Lower leg skin (tissue), 3 donors: ENCODE measurements at regions not wholly inside any gene's neighbourhood (a gene's known extent, or its start where the extent isn't known, plus 50 kb on each side); places are given as distances from the start of the nearest gene placed in this dataset.

ENCODE experiments used
- CTCF ChIP-seq, 3 donors: fragments of 450-650 bp; IDR thresholded peaks; one replicate each; pipeline ENCODE4 v1.5.1; 2016; ENCODE audit warnings: antibody characterized with exemption in 3 of 3, mild to moderate bottlenecking in 3 of 3, moderate library complexity in 2 of 3
- POLR2A ChIP-seq, 2 donors: fragments of 450-650 bp; IDR thresholded peaks; one replicate each; pipeline ENCODE4 v1.6.1; 2016 to 2017; ENCODE audit warnings: antibody characterized with exemption in 2 of 2, mild to moderate bottlenecking in 1 of 2, moderate library complexity in 1 of 2

GRCh38 chr3:164332831-164333802, 745.2 kb downstream of the SI start:
- TF ChIP-seq CTCF (IDR thresholded peaks at IDR 0.05) = no peak
- no peak for TF ChIP-seq POLR2A (IDR thresholded peaks at IDR 0.05)
